ENCODE measurements at regions not wholly inside any gene's neighbourhood (a gene's known extent, or its start where the extent isn't known, plus 50 kb on each side); places are given as distances from the start of the nearest gene placed in this dataset.
"Not testable (repeated sequence)": the region's sequence is repeated elsewhere in the genome, so short reads cannot be mapped to it uniquely, and the experiment has no call there.

DNA sequence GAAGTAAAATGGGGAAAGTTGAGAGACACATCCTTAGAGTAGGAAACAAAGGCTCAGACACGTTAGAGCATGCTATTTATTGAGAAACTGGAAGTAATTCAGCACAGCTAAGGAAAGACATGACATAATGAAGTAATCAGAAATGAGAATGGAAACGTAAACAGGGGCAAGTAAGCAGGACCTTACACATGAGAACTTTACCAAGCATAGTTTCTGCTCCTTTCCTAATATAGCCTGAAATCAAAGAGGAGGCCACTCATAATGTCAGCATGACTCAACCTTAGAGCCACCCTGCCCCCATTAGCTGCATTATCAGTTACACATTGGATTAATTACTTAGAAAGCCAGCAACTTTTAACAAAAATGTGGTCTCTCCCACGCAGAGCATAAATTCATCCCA is 558.3 kb upstream of the GRIA3 start:
- no peak for DNase-seq (ENCODE audit: low read depth in 4 of 4, low spot score in 1 of 4)

DNA sequence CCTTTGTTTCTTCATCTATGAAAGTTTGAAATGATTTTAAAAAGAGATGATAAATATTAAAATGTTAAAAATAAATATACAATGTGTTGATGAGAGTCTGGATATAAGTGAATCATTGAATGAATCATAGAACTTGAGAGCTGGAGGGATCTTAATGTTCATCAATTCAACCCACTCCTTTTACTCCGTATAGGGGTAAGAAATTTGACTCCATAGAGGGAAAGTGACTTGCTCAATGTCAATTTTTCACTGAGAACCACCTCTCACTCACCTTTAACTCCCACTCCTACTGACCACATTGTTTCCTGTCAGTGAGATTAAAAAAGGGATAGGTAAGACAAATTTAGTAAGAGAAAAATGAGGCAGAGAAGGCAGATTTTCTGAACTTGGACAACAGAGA is 557.2 kb upstream of the GRIA3 start:
- no peak for DNase-seq (ENCODE audit: low read depth in 4 of 4, low spot score in 1 of 4)

DNA sequence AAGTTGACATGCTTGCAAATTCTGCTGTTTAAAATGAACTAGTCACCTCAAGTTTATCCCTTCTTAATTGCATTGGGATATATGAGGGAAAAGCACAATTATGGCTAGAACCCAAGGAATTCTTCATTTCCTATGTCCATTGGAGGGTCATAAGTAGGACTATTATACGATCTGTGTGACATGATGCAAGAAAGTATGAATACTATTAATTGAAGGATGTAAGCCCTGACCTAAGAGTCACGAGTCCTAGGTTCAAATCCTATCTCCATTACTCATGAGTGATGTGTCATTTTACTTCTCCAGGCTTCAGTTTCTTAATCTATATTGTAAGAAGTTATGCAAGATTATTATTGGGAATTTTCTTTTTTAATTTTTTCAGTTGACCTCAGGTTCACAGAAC is 542.9 kb upstream of the GRIA3 start:
- no peak for DNase-seq (ENCODE audit: low read depth in 4 of 4, low spot score in 1 of 4)

DNA sequence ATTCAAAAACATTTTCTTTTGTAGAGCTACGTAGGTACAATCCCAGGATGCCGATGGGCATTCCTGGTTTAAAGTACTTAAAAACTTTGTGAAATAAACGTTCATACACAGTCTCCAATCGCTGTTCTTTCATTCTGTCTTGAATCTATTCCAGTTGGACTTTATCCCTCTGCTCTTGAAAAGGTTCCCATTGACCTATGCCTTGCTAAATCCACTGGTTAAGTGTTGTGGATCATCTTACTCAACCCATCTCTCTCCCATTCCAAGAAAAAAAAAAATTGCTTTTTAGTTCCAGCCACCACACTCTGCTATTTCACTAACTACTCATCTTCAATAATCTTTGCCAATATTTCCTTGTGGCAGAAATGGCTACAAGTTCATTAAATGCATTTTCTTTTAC is 542.3 kb upstream of the GRIA3 start:
- DNase-seq (ENCODE audit: low read depth in 4 of 4, low spot score in 1 of 4) = no peak

DNA sequence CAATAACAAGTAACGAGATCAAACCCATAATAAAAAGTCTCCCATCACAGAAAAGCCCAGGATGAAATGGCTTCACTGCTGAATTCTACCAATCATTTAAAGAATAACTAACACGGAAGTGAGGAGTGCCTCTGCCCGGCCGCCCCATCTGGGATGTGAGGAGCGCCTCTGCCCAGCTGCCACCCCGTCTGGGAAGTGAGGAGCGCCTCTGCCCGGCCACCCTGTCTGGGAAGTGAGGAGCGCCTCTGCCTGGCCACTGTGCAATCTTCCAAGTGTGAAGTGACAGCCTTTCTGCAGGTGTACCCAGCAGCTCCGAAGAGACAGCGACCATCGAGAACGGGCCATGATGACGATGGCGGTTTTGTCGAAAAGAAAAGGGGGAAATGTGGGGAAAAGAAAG is 528.8 kb upstream of the GRIA3 start:
- DNase-seq (ENCODE audit: low read depth in 4 of 4, low spot score in 1 of 4) = not testable (repeated sequence)

DNA sequence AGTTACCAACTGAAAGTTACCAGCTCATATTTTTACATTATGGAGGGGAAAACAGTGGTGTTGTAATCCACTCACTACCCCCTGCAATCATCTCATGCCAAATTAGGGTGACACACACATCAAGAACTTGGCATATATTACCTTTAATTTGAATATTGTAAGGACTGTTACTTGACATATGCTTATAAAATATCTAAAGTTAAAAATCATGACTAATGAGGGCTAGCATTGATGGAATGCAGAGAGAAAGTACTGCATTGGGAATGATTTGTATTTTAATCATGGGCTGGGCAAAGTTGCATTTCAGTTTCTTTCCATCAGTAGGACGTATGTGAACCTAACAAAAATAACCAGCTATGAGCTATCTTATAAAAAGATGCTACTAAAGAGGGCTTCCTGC is 517.5 kb upstream of the GRIA3 start:
- no peak for DNase-seq (ENCODE audit: low read depth in 4 of 4, low spot score in 1 of 4)

DNA sequence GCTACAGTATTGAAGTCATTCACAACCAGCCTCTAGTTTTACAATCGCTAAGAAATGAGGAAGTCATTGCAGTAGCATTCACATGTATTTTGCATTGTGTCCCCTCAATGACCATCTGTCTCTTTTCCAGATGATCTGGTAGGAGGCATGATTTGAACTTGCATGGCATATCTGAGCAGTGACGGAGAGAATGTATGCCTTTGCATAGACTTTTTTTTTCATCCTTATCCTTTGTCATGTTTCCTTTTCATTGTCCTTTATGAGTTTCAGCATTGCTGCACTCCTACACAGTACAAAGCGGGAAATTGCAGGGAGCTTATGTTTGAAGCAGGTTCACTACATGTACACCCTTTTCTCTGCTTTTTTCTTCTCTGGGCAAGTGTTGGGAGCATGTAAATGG is 516.4 kb upstream of the GRIA3 start:
- DNase-seq (ENCODE audit: low read depth in 4 of 4, low spot score in 1 of 4) = no peak

DNA sequence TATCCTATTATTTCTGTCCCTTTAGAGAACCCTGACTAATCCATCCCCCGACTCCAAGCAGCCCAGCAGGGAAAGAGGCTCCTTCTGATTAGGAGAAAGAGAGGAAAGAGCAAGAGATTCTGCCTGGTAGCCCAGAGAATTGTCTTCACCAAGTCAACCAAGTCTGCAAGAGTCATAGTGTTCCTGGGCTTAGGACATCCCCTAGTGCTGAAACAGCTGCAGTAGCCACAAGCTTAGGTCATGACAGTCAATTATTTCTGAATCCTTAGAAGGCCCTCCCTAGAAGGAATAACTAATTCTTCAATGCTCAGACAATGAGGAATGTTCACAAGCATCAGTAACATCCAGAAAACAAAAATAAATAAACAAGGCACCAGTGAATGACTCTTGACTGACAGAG is 480.3 kb upstream of the GRIA3 start:
- no peak for DNase-seq (ENCODE audit: low read depth in 4 of 4, low spot score in 1 of 4)

DNA sequence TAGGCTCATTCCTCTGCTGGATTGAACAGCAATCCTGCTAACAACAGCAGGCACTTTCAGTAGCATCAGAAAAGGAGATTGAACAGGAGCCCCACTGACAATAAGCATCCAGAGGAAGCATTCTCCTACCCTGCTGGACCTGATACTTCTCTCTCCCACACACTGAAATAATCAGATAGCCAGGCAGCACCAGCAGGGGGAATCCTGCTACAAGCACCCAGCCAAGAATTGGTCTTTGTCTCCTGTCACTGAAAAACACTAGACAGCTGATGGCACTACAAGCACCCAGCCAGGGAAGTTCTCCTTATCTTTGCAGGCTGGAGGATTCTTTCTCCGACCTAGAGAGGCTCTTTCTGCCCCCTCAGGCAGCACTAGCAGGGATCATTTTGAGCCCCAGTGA is 444.3 kb upstream of the GRIA3 start:
- DNase-seq (ENCODE audit: low read depth in 4 of 4, low spot score in 1 of 4) = no peak

DNA sequence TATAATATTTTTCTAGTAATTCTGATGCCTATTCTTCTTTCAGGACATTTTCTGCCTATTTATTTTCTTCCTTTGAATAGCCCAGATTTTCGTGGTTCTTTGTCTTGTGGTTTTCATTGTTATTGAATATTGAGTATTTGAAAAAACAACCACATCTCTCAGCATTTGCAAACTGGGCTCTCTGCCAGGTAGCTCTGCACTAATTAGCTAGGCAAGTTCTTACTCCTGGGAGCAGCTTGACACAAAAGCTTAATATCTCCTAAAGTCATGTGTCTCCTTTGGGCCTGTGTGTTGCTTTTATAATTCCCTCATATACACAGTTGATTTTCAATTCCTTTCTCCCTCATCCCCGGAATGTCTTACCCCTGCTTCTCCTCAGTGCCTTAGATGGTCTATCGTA is 413.5 kb upstream of the GRIA3 start:
- no peak for DNase-seq (ENCODE audit: low read depth in 4 of 4, low spot score in 1 of 4)

DNA sequence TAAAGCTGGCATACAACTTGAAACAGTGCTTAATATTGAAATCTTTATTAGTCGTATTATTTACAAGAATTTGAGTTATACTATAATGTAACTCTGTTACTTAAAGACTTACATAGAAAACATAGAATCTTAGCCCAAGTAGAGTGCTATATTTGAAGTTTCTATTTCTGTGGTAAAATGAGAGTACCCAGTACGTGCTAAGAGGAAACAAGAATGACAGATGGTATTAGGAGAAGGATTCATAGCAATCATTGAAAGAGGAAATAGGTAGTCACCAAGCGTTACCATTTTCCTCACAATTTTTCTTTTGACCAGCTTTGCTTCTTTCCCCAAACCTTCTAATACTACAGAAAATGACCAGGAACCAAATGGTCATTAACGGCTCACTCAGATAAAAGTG is 412.1 kb upstream of the GRIA3 start:
- DNase-seq (ENCODE audit: low read depth in 4 of 4, low spot score in 1 of 4) = no peak

DNA sequence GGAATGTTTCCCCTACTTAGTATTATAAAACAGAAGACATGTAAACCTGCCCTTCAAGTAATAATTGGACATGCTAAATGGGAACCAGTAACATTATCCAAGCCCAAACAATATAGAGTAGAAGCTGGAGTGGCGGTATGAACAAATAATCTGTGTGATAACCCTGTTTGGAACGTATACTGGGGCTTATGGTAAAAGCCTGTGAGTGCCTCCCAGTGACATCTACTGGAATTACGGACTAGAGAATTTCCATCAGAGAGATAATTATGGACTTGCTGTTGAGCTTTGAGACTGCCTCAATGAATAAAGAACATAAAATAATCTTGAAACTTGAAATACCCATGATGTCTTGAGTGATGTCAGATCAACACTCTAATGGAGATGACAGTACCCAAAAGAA is 406.3 kb upstream of the GRIA3 start:
- DNase-seq (ENCODE audit: low read depth in 4 of 4, low spot score in 1 of 4) = no peak

DNA sequence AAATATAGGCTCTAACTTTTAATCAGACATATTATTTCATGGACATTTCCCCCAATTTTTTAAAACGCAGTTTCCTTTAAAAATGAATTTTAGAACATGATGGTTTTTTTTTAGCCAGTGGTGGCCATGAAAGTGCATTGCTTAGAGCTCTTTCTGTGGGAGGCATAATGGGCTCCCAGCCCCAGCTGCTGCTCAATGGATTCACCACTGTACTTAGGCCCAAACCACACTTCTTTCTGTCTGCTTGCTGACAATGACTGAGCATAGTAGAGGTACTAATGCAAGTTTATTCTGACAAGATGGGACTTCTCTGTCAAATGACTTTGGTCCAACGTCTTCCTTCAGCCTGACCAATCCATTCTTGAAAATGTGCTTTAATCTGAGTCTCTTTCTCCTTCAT is 400.2 kb upstream of the GRIA3 start:
- DNase-seq (ENCODE audit: low read depth in 4 of 4, low spot score in 1 of 4) = no peak

DNA sequence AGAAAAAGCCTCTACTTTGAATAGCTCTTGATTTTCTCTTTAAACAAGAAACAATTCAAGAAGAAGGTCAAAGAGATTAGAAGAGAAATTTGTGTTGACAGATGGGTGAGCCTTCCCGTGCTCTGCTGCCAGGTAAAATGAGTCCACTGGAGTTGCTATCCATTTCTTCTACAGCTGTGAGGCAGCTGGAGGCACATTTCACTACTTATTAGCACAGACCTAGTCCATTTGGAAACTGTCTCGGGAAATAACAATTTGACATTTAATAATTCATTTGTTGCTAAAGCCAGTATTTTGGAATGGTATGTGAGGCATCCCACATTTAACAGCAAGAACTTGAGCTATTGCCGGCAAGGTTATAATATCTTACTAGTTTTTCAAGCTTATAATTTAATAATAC is 396.8 kb upstream of the GRIA3 start:
- DNase-seq (ENCODE audit: low read depth in 4 of 4, low spot score in 1 of 4) = no peak

DNA sequence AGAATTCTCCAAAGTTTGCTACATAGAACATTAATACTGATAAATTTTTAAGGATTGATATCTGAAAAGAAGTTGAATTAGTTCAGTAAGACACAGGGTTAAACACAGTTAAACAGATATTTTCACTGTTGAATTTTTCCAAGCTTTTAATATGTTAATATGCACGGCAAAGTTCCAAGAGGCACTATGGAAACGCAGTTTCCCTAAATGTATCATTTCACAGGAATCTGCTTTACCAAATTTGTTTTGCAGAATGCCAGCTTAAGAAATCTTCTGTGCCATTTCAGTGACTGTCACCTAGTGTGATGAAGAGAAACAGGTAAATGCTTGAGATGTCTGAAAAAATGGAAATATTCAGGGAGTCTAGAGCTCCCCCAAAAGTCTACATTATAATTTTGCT is 395.9 kb upstream of the GRIA3 start:
- DNase-seq (ENCODE audit: low read depth in 4 of 4, low spot score in 1 of 4) = no peak

DNA sequence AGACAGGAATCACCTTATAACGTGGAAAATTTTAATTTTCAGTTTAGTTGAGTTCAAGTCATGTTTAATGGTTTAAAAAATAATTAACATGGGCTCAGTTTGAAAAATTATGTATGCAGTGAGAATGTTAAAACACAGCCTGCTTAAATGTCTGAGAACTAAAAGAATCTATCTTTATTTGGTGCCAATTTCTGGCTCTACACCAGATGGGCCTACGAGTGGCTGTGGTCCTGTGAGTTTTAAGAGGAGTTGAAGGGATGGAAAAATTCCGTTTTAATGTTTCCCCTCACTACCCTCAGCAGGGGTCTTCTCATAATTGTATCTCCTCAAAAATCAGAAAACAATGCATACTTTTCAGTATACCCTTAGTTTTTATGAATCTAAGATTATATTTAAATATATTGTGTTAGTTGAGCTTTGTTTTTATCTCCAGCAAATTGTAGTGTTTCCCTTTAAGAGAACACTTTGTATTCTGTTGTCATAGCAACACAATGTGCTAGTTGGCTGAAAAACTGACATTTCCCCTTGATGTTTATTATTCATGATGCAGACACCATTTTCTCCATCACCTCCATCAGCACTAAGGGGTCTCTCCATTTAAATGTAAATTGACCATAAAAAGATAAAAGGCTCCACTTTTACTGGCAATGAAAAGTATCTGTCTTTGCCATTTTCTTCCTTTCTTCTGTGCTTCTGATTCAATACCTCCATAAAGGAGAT is 393.5 kb upstream of the GRIA3 start:
- no peak for DNase-seq (ENCODE audit: low read depth in 4 of 4, low spot score in 1 of 4)

DNA sequence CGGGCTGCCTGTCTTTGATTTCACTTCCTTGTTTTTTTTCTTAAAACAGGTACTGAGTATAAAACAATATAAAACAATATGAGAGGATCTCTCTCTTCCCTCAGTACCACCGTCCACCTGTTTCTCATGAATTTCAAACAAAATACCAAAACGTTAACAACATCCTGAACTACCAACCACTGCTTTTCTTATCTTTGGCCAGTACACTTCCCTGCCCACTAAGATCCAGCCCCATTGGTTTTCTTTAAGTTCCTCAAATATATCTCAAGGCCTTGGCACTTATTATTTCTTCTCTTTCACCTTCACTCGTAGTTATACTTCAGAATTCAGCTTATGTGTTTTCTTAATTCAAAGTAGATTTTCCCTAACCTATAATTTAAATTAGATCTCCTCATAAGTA is 370.2 kb upstream of the GRIA3 start:
- no peak for DNase-seq (ENCODE audit: low read depth in 4 of 4, low spot score in 1 of 4)

DNA sequence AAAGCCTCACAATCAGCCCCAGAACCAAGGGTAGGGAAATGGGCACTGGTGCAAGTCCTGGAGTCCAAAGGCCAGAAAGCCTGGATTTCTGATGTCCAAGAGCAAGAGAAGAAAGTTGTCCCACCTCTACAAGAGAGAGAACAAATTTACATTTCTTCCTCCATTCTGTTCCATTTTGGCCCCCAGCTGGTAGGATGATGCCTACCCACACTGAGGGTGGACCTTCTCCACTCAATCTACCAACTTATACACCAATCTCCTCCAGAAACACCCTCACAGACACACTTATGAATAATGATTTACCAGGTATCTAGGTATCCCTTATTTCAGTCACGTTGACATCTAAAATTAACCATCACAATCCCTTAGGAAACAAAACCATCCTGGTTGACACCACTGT is 367.8 kb upstream of the GRIA3 start:
- DNase-seq (ENCODE audit: low read depth in 4 of 4, low spot score in 1 of 4) = no peak

DNA sequence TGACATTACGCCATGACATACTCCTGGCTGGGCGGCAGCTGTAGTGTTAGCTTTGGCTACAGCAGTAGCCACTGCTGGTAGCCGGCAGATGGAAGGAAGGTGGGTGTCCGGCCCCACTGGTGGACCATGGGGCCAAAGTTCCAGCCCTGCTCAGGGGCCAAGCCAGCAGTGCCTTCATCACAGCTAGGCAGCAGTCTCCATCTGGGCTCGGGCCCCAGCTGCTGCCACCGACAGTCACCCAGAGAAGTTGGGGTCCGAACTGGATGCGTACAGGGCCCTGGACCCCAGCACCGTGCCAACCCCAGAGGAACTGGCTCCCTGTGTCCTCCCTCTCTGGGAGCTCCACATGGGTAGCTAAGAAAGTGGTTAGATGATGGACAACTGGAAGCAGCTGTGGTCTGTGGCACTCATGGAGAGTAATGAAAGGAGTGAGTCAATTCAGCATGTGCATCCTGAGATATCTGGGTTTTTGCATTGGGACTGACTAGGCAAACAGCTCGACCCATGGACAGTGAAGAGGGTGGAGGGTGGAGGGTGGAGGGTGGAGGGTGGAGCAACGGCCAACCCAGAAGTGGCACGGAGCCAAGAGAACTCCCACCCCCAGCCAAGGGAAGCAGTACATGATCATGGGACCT is 366.6 kb upstream of the GRIA3 start:
- DNase-seq (ENCODE audit: low read depth in 4 of 4, low spot score in 1 of 4) = no peak

DNA sequence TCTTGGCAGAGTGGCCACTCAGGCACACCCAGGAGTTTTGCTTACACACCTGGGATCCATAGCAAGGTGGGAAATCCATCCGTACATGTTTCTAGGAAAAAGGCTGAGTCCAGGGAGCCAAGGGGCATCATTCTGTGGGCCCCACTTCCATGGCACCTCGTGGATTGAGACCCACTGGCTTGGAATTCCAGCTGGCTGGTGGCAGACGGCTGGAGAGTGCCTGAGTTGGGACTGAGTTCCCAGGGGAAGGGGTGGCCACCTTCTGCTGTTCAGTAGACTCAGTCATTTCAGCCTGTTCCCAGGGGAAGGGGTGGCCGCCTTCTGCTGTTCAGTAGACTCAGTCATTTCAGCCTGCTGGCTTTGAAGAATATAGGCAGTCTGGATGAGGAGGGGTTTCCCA is 366.0 kb upstream of the GRIA3 start:
- no peak for DNase-seq (ENCODE audit: low read depth in 4 of 4, low spot score in 1 of 4)

DNA sequence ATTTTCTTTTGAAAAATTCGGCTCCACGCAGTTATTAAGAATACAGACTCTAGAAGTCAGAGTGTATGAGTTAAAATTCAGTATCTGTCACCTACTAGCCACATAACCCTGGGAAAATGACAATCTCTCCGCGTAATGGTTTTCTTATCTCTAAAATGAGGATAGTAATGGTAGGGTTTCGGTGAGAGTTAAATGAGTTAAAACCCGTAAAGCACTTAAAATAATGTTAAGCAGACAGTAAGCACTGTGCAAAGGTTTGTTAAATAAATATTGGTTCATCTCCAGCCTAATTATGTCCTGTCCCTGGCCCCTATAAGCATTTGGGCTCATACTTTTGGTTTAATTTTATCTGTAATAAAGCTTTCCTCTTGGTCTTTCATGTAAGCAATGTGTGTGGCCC is 350.8 kb upstream of the GRIA3 start:
- DNase-seq (ENCODE audit: low read depth in 4 of 4, low spot score in 1 of 4) = no peak

DNA sequence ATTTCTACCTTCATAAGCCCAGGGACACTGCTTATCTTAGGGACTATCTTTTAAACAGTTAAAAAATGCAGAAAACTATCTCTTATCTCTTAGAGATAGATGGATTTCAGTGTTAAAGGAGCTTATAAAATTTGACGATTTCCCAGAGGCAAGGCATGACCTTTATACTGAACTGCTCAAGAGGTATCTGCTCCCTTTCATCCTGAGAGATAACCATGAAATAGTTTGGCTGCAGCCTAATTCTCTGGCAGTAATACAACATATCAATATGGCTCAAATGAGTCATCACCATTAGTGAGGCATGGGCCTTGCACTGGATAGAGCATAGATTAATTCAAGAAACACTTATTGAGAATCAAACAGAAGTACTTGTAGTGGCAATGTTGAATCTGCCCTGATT is 348.2 kb upstream of the GRIA3 start:
- DNase-seq (ENCODE audit: low read depth in 4 of 4, low spot score in 1 of 4) = no peak

DNA sequence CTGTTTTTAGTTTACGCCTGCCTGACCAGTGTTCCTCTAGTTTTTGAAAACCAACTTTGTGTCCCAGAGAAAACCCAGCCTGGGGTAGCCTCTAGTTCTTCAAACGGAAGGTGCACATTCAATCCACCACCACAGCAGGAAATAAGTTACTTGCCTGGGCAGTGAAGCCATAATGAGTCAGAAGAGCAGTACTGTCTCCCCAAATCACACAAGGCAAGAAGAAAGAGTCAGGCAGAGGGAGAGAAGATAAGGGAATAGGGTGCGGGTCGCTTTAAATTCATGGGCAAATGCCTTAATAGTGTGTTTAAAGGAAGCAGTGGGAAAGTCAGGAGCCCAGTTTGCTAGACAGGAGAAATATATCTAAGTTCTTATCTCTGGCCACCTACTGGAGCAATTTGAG is 333.8 kb upstream of the GRIA3 start:
- DNase-seq (ENCODE audit: low read depth in 4 of 4, low spot score in 1 of 4) = no peak
